HG03432 (cell line): ENCODE measurements at regions not wholly inside any gene's neighbourhood (a gene's known extent, or its start where the extent isn't known, plus 50 kb on each side); places are given as distances from the start of the nearest gene placed in this dataset.

Experiments
- ATAC-seq: cut with Tn5 transposase; IDR thresholded peaks from one replicate; pipeline ENCODE4 v1.9.1; 2021; ENCODE audit warnings: mild to moderate bottlenecking, moderate library complexity; ENCODE audit not compliant: unreplicated experiment

- no peak for ATAC-seq
These were observed 52.9 kb downstream of the FRMPD3 start for GRCh38 chrX:107502316-107502715.

GRCh38 chrX:107504006-107504405 is 54.6 kb downstream of the FRMPD3 start:
- no peak for ATAC-seq

DNA sequence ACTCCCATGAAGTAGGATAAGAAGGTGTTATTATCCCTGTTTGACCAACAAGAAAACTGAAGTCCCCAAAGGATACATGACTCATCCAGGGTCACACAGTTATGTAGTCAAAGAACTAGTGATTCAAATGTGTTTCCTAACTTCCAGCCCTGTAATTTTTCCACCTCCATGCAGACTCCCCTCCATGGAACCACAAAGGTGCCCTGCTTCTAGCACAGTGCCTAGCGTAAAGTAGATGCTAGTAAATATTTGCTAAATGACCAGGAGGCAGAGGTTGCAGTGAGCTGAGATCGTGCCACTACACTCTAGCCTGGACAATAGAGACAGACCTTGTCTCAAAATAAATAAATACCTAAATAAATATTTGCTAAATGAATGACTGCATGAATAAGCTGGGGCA is 55.8 kb downstream of the FRMPD3 start:
- no peak for ATAC-seq

DNA sequence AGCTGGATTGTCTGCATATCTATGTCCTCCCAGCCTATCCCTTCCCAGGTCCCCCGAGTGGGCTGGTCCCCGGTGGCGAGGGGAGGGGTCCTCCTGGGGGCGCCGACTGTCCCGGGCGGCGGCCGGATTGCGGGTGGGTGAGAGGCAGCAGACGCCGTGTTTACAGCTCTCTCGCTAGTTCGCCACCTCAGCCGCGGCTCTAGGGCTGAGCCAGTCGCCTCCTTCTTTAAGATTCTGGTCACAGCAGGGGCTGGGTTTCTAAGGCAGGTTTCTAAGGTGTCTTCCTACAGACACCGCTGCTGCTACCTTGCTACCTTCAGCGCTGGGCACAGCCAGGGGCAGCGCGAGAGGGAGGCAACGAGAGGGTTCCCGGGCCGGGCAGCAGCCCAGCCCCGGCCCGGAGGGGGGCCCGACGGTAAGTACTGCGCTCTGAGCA is 57.2 kb downstream of the FRMPD3 start:
- no peak for ATAC-seq

DNA sequence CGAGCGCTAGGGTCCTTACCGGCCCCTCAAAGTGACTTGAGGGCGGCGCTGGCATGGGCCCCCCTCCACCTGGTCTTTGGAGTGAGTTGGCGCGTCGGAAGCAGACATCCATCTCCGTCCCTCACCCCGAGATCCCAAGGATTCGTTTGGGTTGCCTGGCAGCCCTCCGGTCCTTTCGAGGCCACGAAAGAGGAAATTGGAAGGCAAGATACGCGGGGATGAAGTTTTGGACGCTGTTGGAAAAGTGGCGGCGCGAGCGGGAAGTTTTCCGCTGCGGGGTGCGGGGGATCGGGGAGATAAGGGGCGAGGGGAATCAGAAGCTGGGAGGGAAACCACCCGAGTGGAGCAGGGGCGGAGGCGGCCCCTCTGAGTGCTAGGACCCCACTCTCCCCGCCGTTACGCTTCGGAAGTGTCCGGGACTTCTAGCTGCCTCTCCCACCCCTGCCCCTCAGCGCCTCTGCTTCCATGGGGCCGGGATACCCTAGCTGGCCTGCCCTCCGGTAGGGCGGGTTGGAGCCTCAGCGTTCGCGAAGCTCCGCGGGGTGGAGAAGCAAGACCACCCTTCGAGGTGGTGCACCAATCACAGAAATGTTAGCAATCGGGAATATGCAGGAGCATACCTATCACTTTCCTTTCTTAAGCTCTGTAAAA is 57.8 kb downstream of the FRMPD3 start:
- ATAC-seq = no peak

- no peak for ATAC-seq
These were observed 58.3 kb downstream of the FRMPD3 start for GRCh38 chrX:107507744-107508117.

DNA sequence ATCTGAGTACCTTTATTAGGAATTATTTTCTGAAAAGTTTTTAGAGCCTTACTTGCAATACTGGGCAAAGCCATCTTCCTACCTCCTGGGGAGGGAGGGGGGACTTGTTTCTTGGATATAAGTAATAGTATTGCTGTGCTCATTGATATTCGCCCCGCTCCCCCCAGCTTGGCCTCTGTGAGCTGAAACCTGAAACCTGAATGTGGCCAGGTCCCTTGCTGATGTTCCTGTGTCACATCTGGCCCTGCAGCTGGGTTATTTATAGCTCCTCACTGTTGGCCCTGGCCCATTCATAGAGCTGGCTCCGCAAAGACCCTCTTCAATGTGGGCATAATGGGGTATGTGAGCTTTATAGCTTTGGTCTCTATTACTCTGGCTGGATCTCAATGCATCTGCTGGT is 59.5 kb downstream of the FRMPD3 start:
- no peak for ATAC-seq

DNA sequence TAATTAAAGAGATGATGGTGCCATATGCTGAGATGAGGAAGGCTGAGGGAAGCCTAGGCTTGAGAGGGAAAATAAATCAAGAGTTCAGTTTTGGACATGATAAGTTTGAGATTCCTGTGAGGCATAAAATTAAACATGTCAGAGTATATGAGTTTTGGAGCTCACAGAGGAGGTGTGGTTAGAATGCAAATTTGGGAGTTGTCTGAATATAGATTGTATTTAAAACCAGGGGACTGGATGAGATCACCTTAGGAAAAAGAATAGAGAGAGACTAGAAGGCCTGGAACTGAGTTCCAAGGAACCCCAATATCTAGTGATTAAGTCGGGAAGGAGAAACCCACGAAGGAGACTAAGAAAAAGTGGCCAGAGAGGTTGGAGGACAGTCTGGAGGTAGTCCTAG is 65.5 kb downstream of the FRMPD3 start:
- ATAC-seq = no peak

GRCh38 chrX:107521877-107522586 is 72.6 kb downstream of the FRMPD3 start:
- no peak for ATAC-seq

DNA sequence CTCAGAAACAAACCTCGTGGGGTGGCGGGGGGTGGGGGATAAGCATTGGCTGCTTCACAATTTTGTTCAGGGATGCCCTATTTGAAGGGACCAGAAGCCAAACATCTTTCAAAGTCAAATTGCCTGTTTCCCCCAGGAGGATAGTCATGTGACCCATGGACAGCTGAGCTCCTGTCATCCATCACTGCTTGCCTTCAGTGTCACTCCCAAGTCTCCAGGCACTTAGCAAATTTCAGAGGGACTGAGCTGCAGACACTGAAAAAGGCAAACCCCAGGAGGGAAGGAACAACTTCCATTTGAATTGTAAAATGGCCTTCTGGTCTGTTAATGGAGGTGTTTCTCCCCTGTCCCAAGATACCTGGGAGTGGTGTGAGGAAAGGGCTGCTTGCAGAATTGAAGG is 73.4 kb downstream of the FRMPD3 start:
- no peak for ATAC-seq

- ATAC-seq = no peak
These were observed 76.7 kb downstream of the FRMPD3 start for GRCh38 chrX:107526141-107526540.

DNA sequence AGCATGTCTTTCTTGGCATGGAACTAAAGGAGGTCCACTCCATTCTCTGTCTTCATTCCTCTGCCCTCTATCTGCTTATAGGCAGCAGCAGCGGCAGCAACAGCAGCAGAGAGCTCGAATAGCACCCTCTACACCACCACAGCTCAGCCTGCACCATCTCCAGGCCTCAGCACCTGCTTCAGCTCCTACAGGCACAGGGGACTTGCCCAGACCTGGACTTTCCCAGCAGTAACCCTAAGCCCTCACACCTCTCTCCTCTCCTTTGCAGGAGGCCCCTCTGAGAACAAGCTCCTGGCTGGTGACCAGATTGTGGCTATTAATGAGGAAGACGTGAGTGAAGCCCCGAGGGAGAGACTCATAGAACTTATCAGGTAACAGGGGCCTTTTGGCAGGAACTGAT is 80.7 kb downstream of the FRMPD3 start:
- ATAC-seq = no peak

- no peak for ATAC-seq
These were observed 88.4 kb downstream of the FRMPD3 start for GRCh38 chrX:107537815-107538214.

GRCh38 chrX:107541244-107541643 is 87.1 kb upstream of the PRPS1 start:
- ATAC-seq = no peak

- no peak for ATAC-seq
These were observed 86.3 kb upstream of the PRPS1 start for GRCh38 chrX:107542040-107542439.

GRCh38 chrX:107542500-107542899 is 85.8 kb upstream of the PRPS1 start:
- no peak for ATAC-seq

DNA sequence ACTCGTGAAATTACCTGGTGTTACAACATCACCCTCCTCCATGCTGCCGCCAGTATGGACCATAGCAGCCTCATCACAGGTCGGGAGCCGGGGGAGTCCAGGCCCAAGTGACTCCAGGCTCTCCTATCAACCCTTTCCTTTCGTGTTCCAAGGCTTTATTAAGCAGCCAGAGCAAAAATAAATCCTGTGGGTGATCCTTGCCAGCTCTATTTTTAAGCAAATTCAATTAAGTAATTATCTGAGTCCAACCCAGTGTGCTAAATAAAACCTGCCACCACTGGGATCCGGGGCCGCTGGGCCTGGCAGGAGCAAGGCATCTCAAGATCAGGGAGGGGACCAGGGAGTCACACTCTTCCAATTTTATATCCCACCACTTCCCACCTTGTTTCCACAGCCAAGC is 80.7 kb upstream of the PRPS1 start:
- ATAC-seq = no peak

DNA sequence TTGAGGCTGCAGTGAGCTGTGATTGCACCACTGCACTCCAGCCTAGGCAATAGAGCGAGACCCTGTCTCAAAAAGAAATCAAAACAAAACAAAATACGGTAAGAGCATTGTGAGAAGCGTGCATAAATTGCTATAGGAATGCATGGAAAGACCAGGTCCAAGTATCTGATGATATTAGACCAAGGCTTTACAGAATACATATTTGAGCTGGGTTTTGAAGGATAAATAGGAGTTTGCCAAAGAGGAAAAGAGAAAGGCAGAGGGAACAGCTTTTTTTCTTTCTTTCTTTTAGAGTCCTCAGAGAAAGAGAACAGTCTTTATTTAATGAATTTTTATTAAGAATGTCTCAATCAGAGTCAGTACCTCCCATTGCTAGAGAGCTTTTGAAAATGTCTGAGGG is 79.5 kb upstream of the PRPS1 start:
- no peak for ATAC-seq

- ATAC-seq = no peak
These were observed 78.8 kb upstream of the PRPS1 start for GRCh38 chrX:107549504-107549903.

DNA sequence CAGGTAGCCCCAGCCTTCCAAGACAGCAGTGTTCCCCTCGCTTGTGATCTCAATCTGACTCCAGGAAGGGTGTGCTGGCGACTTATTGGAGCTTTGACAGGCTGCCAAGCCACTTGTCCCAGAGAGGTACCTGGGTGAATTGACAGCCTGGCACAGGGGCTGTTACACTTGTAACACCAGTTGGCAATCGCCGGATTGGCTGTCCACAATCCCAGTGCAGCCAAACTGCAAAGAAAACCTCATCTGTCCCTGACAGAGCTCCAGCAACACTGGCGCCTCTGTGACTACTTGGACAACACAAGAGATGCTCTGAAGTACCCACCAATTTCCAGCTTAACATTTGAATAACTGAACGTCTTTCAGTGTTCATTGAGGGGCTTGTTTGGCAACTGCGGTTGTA is 76.8 kb upstream of the PRPS1 start:
- no peak for ATAC-seq

- ATAC-seq = no peak
These were observed 75.4 kb upstream of the PRPS1 start for GRCh38 chrX:107552930-107553329.

DNA sequence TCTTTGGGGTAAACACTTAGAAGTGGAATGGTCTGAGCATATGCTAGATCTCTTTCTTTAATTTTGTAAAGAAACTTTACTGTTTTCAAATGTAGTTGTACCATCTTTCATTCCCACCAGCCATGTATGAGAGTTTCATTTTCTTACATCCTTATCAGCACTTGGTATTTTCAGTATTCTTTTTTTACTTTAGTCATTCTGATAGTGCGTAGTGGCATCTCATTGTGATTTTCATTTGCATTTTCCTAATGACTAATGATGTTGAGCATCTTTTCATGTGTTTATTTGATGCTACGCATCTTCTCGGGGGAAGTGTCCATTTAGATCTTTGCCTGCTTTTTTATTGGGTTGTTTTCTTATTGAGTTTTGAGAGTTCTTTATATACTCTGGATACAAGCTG is 71.3 kb upstream of the PRPS1 start:
- ATAC-seq = no peak

DNA sequence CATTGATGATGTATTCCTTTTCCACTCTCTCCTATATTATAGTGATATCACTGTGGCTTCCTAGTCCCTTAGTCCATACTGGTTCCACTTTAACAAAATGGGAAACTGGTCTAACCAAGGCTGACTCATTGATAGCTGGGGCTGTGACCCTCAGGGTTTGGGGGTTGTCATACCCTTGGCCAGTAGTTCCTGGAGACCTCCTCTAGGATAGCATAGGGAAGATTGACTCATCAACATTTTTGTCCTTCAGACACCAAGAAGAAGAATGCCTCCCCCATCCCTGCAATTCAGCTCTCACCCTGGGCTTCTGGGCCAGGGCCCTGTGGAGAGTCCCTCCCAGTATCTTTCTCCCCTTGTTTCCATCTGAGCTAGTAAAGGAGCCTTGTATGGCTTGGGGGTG is 68.8 kb upstream of the PRPS1 start:
- ATAC-seq = no peak
